BE2C (cell line): ENCODE measurements at regions not wholly inside any gene's neighbourhood (a gene's known extent, or its start where the extent isn't known, plus 50 kb on each side); places are given as distances from the start of the nearest gene placed in this dataset.
"Not testable (repeated sequence)": the region's sequence is repeated elsewhere in the genome, so short reads cannot be mapped to it uniquely, and the experiment has no call there.

Experiments
- DNase-seq: peaks from one replicate; pipeline ENCODE4 v3.0.0-alpha.2; 2020
- H3K27me3 ChIP-seq: fragments of 250-450 bp; sonication (Bioruptor Pico); 2 replicates; pipeline ENCODE4 v1.5.1; 2020; ENCODE audit warnings: mild to moderate bottlenecking
- H3K36me3 ChIP-seq: fragments of 250-450 bp; sonication (Bioruptor Pico); 2 replicates; pipeline ENCODE4 v1.5.1; 2020; ENCODE audit warnings: mild to moderate bottlenecking
- H3K4me1 ChIP-seq: fragments of 250-450 bp; sonication (Bioruptor Pico); 2 replicates; pipeline ENCODE4 v1.5.1; 2020
- H3K4me3 ChIP-seq: 2 replicates; pipeline ENCODE4 v1.5.1; 2011; ENCODE audit warnings: low read depth, low read length
- H3K9me3 ChIP-seq: fragments of 250-450 bp; sonication (Bioruptor Pico); 2 replicates; pipeline ENCODE4 v1.5.1; 2020
- CTCF ChIP-seq: IDR thresholded peaks from 2 replicates; pipeline ENCODE4 v1.5.1; 2012; ENCODE audit warnings: mild to moderate bottlenecking, low read depth, low read length

DNA sequence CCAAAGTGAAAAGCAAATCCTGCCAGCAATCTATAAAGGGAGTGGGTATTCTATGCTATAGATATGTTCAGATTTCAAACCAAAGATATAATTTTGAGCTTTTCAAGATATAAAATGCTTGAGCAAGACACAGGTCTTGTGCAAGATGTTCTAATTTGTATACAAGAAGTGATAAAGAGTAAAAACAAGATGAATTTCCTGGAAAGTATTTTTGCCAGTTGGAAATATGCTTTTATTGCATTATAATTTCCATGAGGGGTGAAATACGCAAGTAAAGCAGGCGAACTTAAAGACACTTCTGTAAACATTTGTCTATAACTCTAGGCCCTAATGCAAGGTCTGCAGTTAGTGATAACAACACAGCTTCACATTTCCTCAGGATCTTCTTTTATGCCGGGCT, 640.5 kb downstream of the TMEM182 start:
- H3K9me3 ChIP-seq: no peaks in the 10 kb centered on the region
- no peak for TF ChIP-seq CTCF
- H3K4me3 ChIP-seq: no peak overlapping the region

GRCh38 chr2:103402944-103403343, 641.1 kb downstream of the TMEM182 start:
- H3K9me3 ChIP-seq: no peaks in the 10 kb centered on the region
- H3K4me1 ChIP-seq: no peaks in the 10 kb centered on the region
- H3K36me3 ChIP-seq: no peaks in the 10 kb centered on the region
- no peak for DNase-seq
- H3K4me3 ChIP-seq: no peak overlapping the region
- H3K27me3 ChIP-seq: no peaks in the 10 kb centered on the region
- no peak for TF ChIP-seq CTCF

More for the DNA sequence above, 640.5 kb downstream of the TMEM182 start:
- no peak for DNase-seq
- H3K36me3 ChIP-seq: no peaks in the 10 kb centered on the region
- no peaks in the 10 kb centered on the region for H3K4me1 ChIP-seq
- H3K27me3 ChIP-seq: no peaks in the 10 kb centered on the region

DNA sequence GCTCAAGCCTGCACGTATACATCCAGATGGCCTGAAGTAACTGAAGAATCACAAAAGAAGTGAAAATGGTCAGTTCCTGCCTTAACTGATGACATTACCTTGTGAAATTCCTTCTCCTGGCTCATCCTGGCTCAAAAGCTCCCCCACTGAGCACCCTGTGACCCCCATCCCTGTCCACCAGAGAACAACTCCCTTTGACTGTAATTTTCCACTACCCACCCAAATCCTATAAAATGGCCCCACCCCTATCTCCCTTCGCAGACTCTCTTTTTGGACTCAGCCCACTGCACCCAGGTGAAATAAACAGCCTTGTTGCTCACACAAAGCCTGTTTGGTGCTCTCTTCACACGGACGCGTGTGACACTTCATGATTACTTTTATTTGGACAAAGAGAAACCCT, 641.6 kb downstream of the TMEM182 start:
- H3K36me3 ChIP-seq, H3K9me3 ChIP-seq, DNase-seq, H3K27me3 ChIP-seq, H3K4me3 ChIP-seq, H3K4me1 ChIP-seq: not testable (repeated sequence)

DNA sequence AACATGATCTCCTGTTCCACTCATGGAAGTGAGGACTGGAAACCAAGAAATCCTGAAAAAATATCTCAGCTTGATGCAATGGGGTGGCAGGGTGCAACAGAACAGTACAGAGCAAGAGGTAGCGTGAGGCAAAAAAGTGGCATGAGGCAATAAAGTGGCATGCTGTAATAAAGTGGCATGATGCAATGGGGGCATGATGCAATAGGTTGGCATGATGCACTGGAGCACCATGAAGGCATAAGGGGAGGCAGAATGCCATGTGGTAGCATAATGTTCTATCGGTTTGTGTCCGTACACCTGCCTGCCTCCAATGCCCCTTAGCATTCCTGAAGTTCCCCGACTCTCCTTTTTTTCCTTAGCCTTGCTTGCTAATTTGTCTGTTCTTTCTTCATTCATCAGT, 648.4 kb downstream of the TMEM182 start:
- no peaks in the 10 kb centered on the region for H3K36me3 ChIP-seq
- DNase-seq: no peak
- no peaks in the 10 kb centered on the region for H3K9me3 ChIP-seq
- no peak for TF ChIP-seq CTCF
- H3K4me3 ChIP-seq: no peak overlapping the region
- no peaks in the 10 kb centered on the region for H3K27me3 ChIP-seq
- H3K4me1 ChIP-seq: no peaks in the 10 kb centered on the region

DNA sequence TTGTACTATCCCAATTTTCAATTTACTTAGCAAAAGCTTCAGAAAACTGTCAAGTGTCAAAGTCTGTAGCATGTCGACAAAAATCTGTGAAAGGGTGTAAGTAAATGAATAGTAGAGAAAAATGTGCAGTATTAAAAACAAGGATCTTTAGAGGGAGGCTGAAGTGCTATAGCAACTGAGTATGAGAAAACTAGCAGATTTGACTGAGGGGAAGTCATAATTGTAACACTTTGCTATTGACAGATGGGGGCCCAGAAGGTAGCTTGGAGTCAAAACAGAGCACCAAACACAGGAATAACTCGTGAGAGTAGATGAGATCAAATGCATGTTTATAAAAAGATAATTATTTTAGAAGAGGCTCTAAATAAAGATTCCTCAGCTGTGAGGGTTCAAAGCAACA, 657.7 kb downstream of the TMEM182 start:
- Histone ChIP-seq H3K36me3 (no peaks in the 10 kb centered on the region), H3K9me3 (no peaks in the 10 kb centered on the region), H3K4me1 (no peaks in the 10 kb centered on the region), H3K27me3 (no peaks in the 10 kb centered on the region), H3K4me3 (no peak overlapping the region)
- TF ChIP-seq CTCF: no peak
- DNase-seq: no peak

DNA sequence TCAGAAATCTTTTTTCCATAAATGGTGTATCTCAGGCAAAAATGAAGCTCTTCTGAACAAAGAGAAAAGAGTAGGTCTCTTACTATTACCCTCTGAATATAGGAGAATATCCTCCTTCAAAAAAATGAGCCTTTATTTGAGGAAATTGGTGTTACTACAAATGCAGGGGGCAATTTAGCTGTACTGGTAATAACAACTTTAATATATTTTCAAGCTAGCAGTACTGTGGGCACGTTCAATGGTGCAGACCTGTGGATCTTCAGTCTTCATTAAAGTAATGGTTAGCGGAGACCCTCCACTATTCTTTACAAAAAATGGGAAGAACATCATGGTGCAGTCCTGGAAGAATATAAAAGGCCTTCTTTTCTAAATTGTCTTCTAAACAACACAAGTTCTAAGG, 661.3 kb downstream of the TMEM182 start:
- H3K36me3 ChIP-seq: no peaks in the 10 kb centered on the region
- H3K9me3 ChIP-seq: no peaks in the 10 kb centered on the region
- H3K27me3 ChIP-seq: no peaks in the 10 kb centered on the region
- no peaks in the 10 kb centered on the region for H3K4me1 ChIP-seq
- H3K4me3 ChIP-seq: no peak overlapping the region
- TF ChIP-seq CTCF: no peak
- no peak for DNase-seq

GRCh38 chr2:103427567-103427966, 665.7 kb downstream of the TMEM182 start:
- Histone ChIP-seq H3K27me3 (no peaks in the 10 kb centered on the region), H3K4me1 (no peaks in the 10 kb centered on the region), H3K36me3 (no peaks in the 10 kb centered on the region), H3K9me3 (no peaks in the 10 kb centered on the region), H3K4me3 (no peak overlapping the region)
- no peak for TF ChIP-seq CTCF
- DNase-seq: no peak
